A549 (cell line): ENCODE measurements at regions not wholly inside any gene's neighbourhood (a gene's known extent, or its start where the extent isn't known, plus 50 kb on each side); places are given as distances from the start of the nearest gene placed in this dataset.

Experiments
- ATAC-seq, 2 experiments: fragments of 200-7000 bp in 1 of 2; fragments of >200 bp in 1 of 2; cut with Nextera tagmentation in 1 of 2; cut with Tn5 transposase in 1 of 2; 3 replicates each; pipeline versions ENCODE4 v1.8.0 to v1.9.1; 2018 to 2020; ENCODE audit warnings: mild to moderate bottlenecking in 1 of 2, moderate library complexity in 1 of 2
- CTCF ChIA-PET: fragments of 300-600 bp; sonication (Branson Sonifier 250); formaldehyde crosslinking; extraction: SDS; loops from one replicate; lab custom pipeline; 2021; ENCODE audit warnings: antibody characterized with exemption, inconsistent platforms; lab: Yijun Ruan, JAX
- POLR2A ChIA-PET: fragments of 350-600 bp; formaldehyde crosslinking; extraction: SDS; loops from one replicate; lab custom pipeline; 2021; ENCODE audit warnings: antibody characterized with exemption, inconsistent platforms; lab: Yijun Ruan, JAX
- DNase-seq, 2 experiments: peaks; one replicate each; pipeline versions ENCODE4 v3.0.0 to v3.0.0-alpha.2; 2011 to 2016; ENCODE audit warnings: low read depth in 1 of 2, low spot score in 1 of 2
- FAIRE-seq: peaks from 2 replicates; lab custom pipeline; 2011; peaks lifted over from hg19 to GRCh38; lab: Jason Lieb, UNC
- H3K27ac ChIP-seq, 2 experiments: fragments of >200 bp; sonication (Bioruptor Twin); formaldehyde crosslinking; 3 replicates each; pipeline ENCODE4 v1.5.1; 2016 to 2017
- H3K4me1 ChIP-seq: fragments of >200 bp; sonication (Bioruptor Twin); formaldehyde crosslinking; 3 replicates; pipeline ENCODE4 v1.6.1; 2016
- H3K4me2 ChIP-seq: fragments of >200 bp; sonication (Bioruptor Twin); formaldehyde crosslinking; 3 replicates; pipeline ENCODE4 v1.6.1; 2016
- H3K4me3 ChIP-seq: fragments of >200 bp; sonication (Bioruptor Twin); formaldehyde crosslinking; 3 replicates; pipeline ENCODE4 v1.5.1; 2016
- H3K9me3 ChIP-seq: fragments of >200 bp; sonication (Bioruptor Twin); formaldehyde crosslinking; 3 replicates; pipeline ENCODE4 v1.6.1; 2016
- ATOH8 ChIP-seq: fragments of 250-450 bp; sonication (Bioruptor Pico); IDR thresholded peaks from 2 replicates; pipeline ENCODE4 v1.5.0; 2020; ENCODE audit warnings: low read depth, mild to moderate bottlenecking, moderate library complexity
- CBX2 ChIP-seq: fragments of 200-600 bp; sonication (generic); IDR thresholded peaks from 2 replicates; pipeline ENCODE4 v1.6.1; 2016; ENCODE audit warnings: low read depth, mild to moderate bottlenecking, borderline replicate concordance
- CEBPB ChIP-seq, 2 experiments: fragments of >200 bp in 1 of 2; sonication (Bioruptor Twin) in 1 of 2; formaldehyde crosslinking in 1 of 2; IDR thresholded peaks; 2 replicates each; pipeline ENCODE4 v1.6.1; 2012 to 2016
- CHD2 ChIP-seq: fragments of 150-350 bp; IDR thresholded peaks from 2 replicates; pipeline ENCODE4 v1.6.1; 2014; ENCODE audit warnings: low read length; ENCODE audit not compliant: partially characterized antibody
- EHF ChIP-seq: fragments of 250-450 bp; sonication (Bioruptor Pico); IDR thresholded peaks from 2 replicates; pipeline ENCODE4 v1.5.0; 2020; ENCODE audit warnings: mild to moderate bottlenecking
- EHMT2 ChIP-seq: fragments of 200-600 bp; sonication (generic); IDR thresholded peaks from 2 replicates; pipeline ENCODE4 v1.6.1; 2016; ENCODE audit warnings: antibody characterized with exemption, low read depth, mild to moderate bottlenecking, moderate library complexity
- ELK1 ChIP-seq: fragments of 150-350 bp; IDR thresholded peaks from 2 replicates; pipeline ENCODE4 v1.6.1; 2014; ENCODE audit warnings: low read depth, mild to moderate bottlenecking, low read length
- EP300 ChIP-seq, 2 experiments: fragments of >200 bp; sonication (Bioruptor Twin); formaldehyde crosslinking; IDR thresholded peaks; 2 replicates in 1 of 2; 3 replicates in 1 of 2; pipeline ENCODE4 v1.6.1; 2016 to 2017
- FOSB ChIP-seq: fragments of 250-450 bp; sonication (Bioruptor Pico); IDR thresholded peaks from 2 replicates; pipeline ENCODE4 v1.5.0; 2020; ENCODE audit warnings: mild to moderate bottlenecking, moderate library complexity
- FOSL2 ChIP-seq, 2 experiments: fragments of 450-650 bp in 1 of 2; fragments of >200 bp in 1 of 2; sonication (Bioruptor Twin) in 1 of 2; formaldehyde crosslinking; IDR thresholded peaks; 2 replicates each; pipeline versions ENCODE4 v1.5.0 to v1.6.1; 2016 to 2020; ENCODE audit warnings: mild to moderate bottlenecking in 1 of 2, moderate library complexity in 1 of 2
- HEYL ChIP-seq: fragments of 250-450 bp; sonication (Bioruptor Pico); IDR thresholded peaks from 2 replicates; pipeline ENCODE4 v1.8.0; 2021; ENCODE audit warnings: mild to moderate bottlenecking, moderate library complexity
- HMGXB4 ChIP-seq: fragments of 250-450 bp; sonication (Bioruptor Pico); IDR thresholded peaks from 2 replicates; pipeline ENCODE4 v1.5.0; 2021; ENCODE audit warnings: mild to moderate bottlenecking, moderate library complexity, borderline replicate concordance
- HOXB13 ChIP-seq: fragments of 250-450 bp; sonication (Bioruptor Pico); IDR thresholded peaks from 2 replicates; pipeline ENCODE4 v1.5.0; 2020; ENCODE audit warnings: low read depth, mild to moderate bottlenecking, moderate library complexity
- JUN ChIP-seq, 2 experiments: fragments of >200 bp; sonication (Bioruptor Twin); formaldehyde crosslinking; IDR thresholded peaks; 2 replicates in 1 of 2; 3 replicates in 1 of 2; pipeline ENCODE4 v1.6.1; 2016 to 2017
- KDM1A ChIP-seq: fragments of 200-600 bp; sonication (generic); IDR thresholded peaks from 2 replicates; pipeline ENCODE4 v1.6.1; 2016; ENCODE audit warnings: low read depth, mild to moderate bottlenecking
- MAFK ChIP-seq: fragments of 450-650 bp; IDR thresholded peaks from 2 replicates; pipeline ENCODE4 v1.6.1; 2014; ENCODE audit not compliant: partially characterized antibody
- MAX ChIP-seq: IDR thresholded peaks from 2 replicates; pipeline ENCODE4 v1.6.1; 2012
- NFE2L2 ChIP-seq: fragments of 150-350 bp; conservative IDR thresholded peaks from 2 replicates; pipeline ENCODE4 v1.6.1; 2014; ENCODE audit warnings: low read length
- NR3C1 ChIP-seq: fragments of >200 bp; sonication (Bioruptor Twin); formaldehyde crosslinking; IDR thresholded peaks from 3 replicates; pipeline ENCODE4 v1.6.1; 2017
- PHF8 ChIP-seq: fragments of 200-600 bp; sonication (generic); IDR thresholded peaks from 2 replicates; pipeline ENCODE4 v1.6.1; 2016; ENCODE audit warnings: low read depth, mild to moderate bottlenecking, antibody characterized with exemption, moderate library complexity, borderline replicate concordance
- POLR2AphosphoS2 ChIP-seq: conservative IDR thresholded peaks from 2 replicates; pipeline ENCODE4 v1.6.1; 2012; ENCODE audit warnings: low read length, improper control_type of control experiment, inconsistent platforms
- REST ChIP-seq: fragments of 200-600 bp; sonication (generic); IDR thresholded peaks from 2 replicates; pipeline ENCODE4 v1.6.1; 2016; ENCODE audit warnings: antibody characterized with exemption, mild to moderate bottlenecking, moderate library complexity
- RNF2 ChIP-seq: fragments of 200-600 bp; sonication (generic); IDR thresholded peaks from 2 replicates; pipeline ENCODE4 v1.6.1; 2016; ENCODE audit warnings: low read depth, mild to moderate bottlenecking, antibody characterized with exemption, moderate library complexity, borderline replicate concordance
- TP53 ChIP-seq: fragments of 250-450 bp; sonication (Bioruptor Pico); IDR thresholded peaks from 2 replicates; pipeline ENCODE4 v1.5.0; 2021; ENCODE audit warnings: mild to moderate bottlenecking, moderate library complexity
- ZC3H11A ChIP-seq: fragments of 450-650 bp; IDR thresholded peaks from 2 replicates; pipeline ENCODE4 v1.6.1; 2014; ENCODE audit warnings: antibody characterized with exemption, mild to moderate bottlenecking
- ZNF302 ChIP-seq: fragments of 250-450 bp; sonication (Bioruptor Pico); IDR thresholded peaks from 2 replicates; pipeline ENCODE4 v1.9.0; 2021; ENCODE audit warnings: inconsistent platforms, mild to moderate bottlenecking, moderate library complexity
- WGBS: methylation state at CpG from one replicate; pipeline ENCODE4 v1.1.6; 2017; ENCODE audit errors: missing lambda C conversion rate; 5-methylcytosine and 5-hydroxymethylcytosine counted together
- TF ChIP-seq, protein P1 (sequence below): fragments of >200 bp; sonication (Bioruptor Twin); formaldehyde crosslinking; IDR thresholded peaks from 3 replicates; pipeline ENCODE4 v1.6.1; 2016

- TF ChIP-seq FOSL2 (IDR thresholded peaks at IDR 0.05), result no peak
- TF ChIP-seq FOSL2 (CRISPR knock-in tag; IDR thresholded peaks at IDR 0.05), result no peak
- TF ChIP-seq ATOH8 (CRISPR knock-in tag), result no peak
- no peak for TF ChIP-seq POLR2AphosphoS2
- TF ChIP-seq HEYL, result no peak
- TF ChIP-seq MAX, result no peak
- no peak for TF ChIP-seq HMGXB4 (CRISPR knock-in tag)
- no peak for TF ChIP-seq NFE2L2
- TF ChIP-seq CEBPB (IDR thresholded peaks at IDR 0.05), result no peak
- TF ChIP-seq EHMT2, result no peak
- no peak for TF ChIP-seq FOSB (CRISPR knock-in tag)
- TF ChIP-seq, all 56 proteins: peak for 0
- no peaks in the 10 kb centered on the region for H3K9me3 ChIP-seq
- ChIA-PET POLR2A (no interaction called here), CTCF (interaction anchor here (0.9 kb wide), 1 partner anchor 227 kb away, joined by 3 read pairs; no protein-coding TSS in a partner anchor)
- H3K4me2 ChIP-seq, result no peak overlapping the region
- DNase-seq (no peak), ATAC-seq (no peak), FAIRE-seq (no peak)
- 69% methylated on average over 6 of the region's 6 CpGs for WGBS
- peaks cover 16% of the 10 kb centered on the region for H3K4me1 ChIP-seq
- no peak overlapping the region for H3K27ac ChIP-seq
- no peak overlapping the region for H3K4me3 ChIP-seq
Measured at GRCh38 chr6:56366141-56366852, 118.9 kb upstream of the COL21A1 start.

DNA sequence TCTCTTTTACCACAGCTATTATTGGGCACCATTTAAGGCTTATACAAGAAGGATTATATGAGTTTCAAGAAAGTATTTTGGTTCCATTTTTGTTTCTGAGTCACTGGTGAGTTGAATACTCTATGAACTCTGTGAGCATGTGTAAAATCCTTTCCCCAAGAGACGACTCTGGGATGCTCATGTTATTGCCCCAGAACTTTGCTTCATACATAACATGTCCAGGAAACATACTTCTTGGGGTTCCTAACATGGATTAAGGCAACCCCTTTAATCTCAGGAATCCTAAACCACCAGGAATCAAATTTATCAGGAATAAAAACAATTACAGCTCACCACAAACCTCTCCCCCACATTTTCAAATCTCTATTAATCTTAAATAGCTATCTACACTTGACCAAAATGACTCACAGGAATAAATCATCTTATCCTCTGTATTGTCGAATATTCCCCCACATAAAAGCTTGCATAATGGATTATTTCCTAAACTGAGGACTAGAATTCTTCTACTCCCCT, 117.5 kb upstream of the COL21A1 start:
- WGBS, result 31% methylated on average over 2 of the region's 2 CpGs
- peaks cover 4% of the 10 kb centered on the region; the same call in 2 of the 3 replicates for H3K4me1 ChIP-seq
- no peak for TF ChIP-seq CBX2
- TF ChIP-seq ZNF302 (CRISPR knock-in tag), result no peak
- no peak for TF ChIP-seq MAFK
- TF ChIP-seq, protein P1, sequence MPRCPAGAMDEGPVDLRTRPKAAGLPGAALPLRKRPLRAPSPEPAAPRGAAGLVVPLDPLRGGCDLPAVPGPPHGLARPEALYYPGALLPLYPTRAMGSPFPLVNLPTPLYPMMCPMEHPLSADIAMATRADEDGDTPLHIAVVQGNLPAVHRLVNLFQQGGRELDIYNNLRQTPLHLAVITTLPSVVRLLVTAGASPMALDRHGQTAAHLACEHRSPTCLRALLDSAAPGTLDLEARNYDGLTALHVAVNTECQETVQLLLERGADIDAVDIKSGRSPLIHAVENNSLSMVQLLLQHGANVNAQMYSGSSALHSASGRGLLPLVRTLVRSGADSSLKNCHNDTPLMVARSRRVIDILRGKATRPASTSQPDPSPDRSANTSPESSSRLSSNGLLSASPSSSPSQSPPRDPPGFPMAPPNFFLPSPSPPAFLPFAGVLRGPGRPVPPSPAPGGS, result no peak
- TF ChIP-seq ELK1, result no peak
- TF ChIP-seq KDM1A, result no peak
- no peak for TF ChIP-seq EP300 (IDR thresholded peaks at IDR 0.05)
- TF ChIP-seq TP53 (CRISPR knock-in tag), result no peak
- TF ChIP-seq FOSB (CRISPR knock-in tag), result no peak
- no peak for TF ChIP-seq JUN (IDR thresholded peaks at IDR 0.05)
- TF ChIP-seq NR3C1, result no peak
- no peak for TF ChIP-seq PHF8
- no peak for TF ChIP-seq ZC3H11A
- TF ChIP-seq CHD2, result no peak
- TF ChIP-seq HOXB13 (CRISPR knock-in tag), result no peak
- no peak for TF ChIP-seq RNF2
- TF ChIP-seq EHF (CRISPR knock-in tag), result no peak
- no peak for TF ChIP-seq REST
- TF ChIP-seq FOSL2 (IDR thresholded peaks at IDR 0.05), result no peak
- no peak for TF ChIP-seq FOSL2 (CRISPR knock-in tag; IDR thresholded peaks at IDR 0.05)
- TF ChIP-seq, all 56 proteins: peak for 0
- no peak for FAIRE-seq
- Histone ChIP-seq H3K4me3 (no peak overlapping the region), H3K9me3 (no peaks in the 10 kb centered on the region), H3K27ac (no peak overlapping the region), H3K4me2 (no peak overlapping the region)
- ChIA-PET CTCF (interaction anchor here (0.6 to 4.5 kb wide), 3 partner anchors 228 to 683 kb away, joined by 3 to 25 read pairs (median 4); no protein-coding TSS in a partner anchor), POLR2A (no interaction called here)
- ATAC-seq, result no peak
- no peak for DNase-seq
